Activated T-cell treated with anti-CD3 and anti-CD28 coated beads, Interleukin-2, amount 50 U/mL, for 48 hours (primary cell): ENCODE measurements at regions not wholly inside any gene's neighbourhood (a gene's known extent, or its start where the extent isn't known, plus 50 kb on each side); places are given as distances from the start of the nearest gene placed in this dataset.
"Not testable (repeated sequence)": the region's sequence is repeated elsewhere in the genome, so short reads cannot be mapped to it uniquely, and the experiment has no call there.

Source experiments
- DNase-seq, 2 experiments: peaks; one replicate each; pipeline ENCODE4 v3.0.0-alpha.2; 2020

- no peak for DNase-seq
These were observed 929.9 kb downstream of the TLE4 start for GRCh38 chr9:80501635-80502034.

GRCh38 chr9:80500300-80500699 is 928.5 kb downstream of the TLE4 start:
- no peak for DNase-seq

- DNase-seq, result no peak
These were observed 926.3 kb downstream of the TLE4 start for GRCh38 chr9:80498001-80498555.

GRCh38 chr9:80496901-80497556 is 925.3 kb downstream of the TLE4 start:
- no peak for DNase-seq

GRCh38 chr9:80493258-80493657 is 921.5 kb downstream of the TLE4 start:
- no peak for DNase-seq

GRCh38 chr9:80492221-80492620 is 920.5 kb downstream of the TLE4 start:
- no peak for DNase-seq

- DNase-seq, result no peak
These were observed 919.4 kb downstream of the TLE4 start for GRCh38 chr9:80491086-80491696.

GRCh38 chr9:80489329-80489728 is 917.6 kb downstream of the TLE4 start:
- no peak for DNase-seq

GRCh38 chr9:80485420-80486250 is 913.9 kb downstream of the TLE4 start:
- no peak for DNase-seq

GRCh38 chr9:80482251-80482650 is 910.5 kb downstream of the TLE4 start:
- DNase-seq, result not testable (repeated sequence)

- no peak for DNase-seq
These were observed 895.9 kb downstream of the TLE4 start for GRCh38 chr9:80467632-80468031.

GRCh38 chr9:80465556-80465955 is 893.8 kb downstream of the TLE4 start:
- DNase-seq, result no peak

GRCh38 chr9:80449513-80449912 is 877.7 kb downstream of the TLE4 start:
- no peak for DNase-seq

- DNase-seq, result no peak
These were observed 877.2 kb downstream of the TLE4 start for GRCh38 chr9:80448996-80449395.

- no peak for DNase-seq
These were observed 876.1 kb downstream of the TLE4 start for GRCh38 chr9:80447876-80448275.

- DNase-seq, result no peak
These were observed 869.0 kb downstream of the TLE4 start for GRCh38 chr9:80440724-80441123.

GRCh38 chr9:80437825-80438224 is 866.1 kb downstream of the TLE4 start:
- DNase-seq, result no peak

- DNase-seq, result no peak
These were observed 865.4 kb downstream of the TLE4 start for GRCh38 chr9:80437091-80437640.

GRCh38 chr9:80435591-80435990 is 863.8 kb downstream of the TLE4 start:
- DNase-seq, result no peak

- DNase-seq, result no peak
These were observed 855.2 kb downstream of the TLE4 start for GRCh38 chr9:80426992-80427391.

- no peak for DNase-seq
These were observed 845.5 kb downstream of the TLE4 start for GRCh38 chr9:80417211-80417773.

- no peak for DNase-seq
These were observed 838.3 kb downstream of the TLE4 start for GRCh38 chr9:80410106-80410505.

- DNase-seq, result no peak
These were observed 835.5 kb downstream of the TLE4 start for GRCh38 chr9:80407220-80407619.
